Esophagus squamous epithelium (tissue), 5 donors: ENCODE measurements at regions not wholly inside any gene's neighbourhood (a gene's known extent, or its start where the extent isn't known, plus 50 kb on each side); places are given as distances from the start of the nearest gene placed in this dataset.
A peak's percentile ranks its signal among the peaks of the same experiment; 100 is the strongest.

Experiments
- DNase-seq: peaks from one replicate; lab custom pipeline; 2025; lab: John Stamatoyannopoulos, UW
- H3K27ac ChIP-seq, 4 donors: fragments of 200-600 bp; sonication (generic); one replicate each; pipeline ENCODE4 v1.5.1; 2016 to 2019; ENCODE audit warnings: mild to moderate bottlenecking in 1 of 4
- H3K27me3 ChIP-seq, 4 donors: fragments of 200-600 bp; sonication (generic); 1 replicate in 3 of 4; 2 replicates in 1 of 4; pipeline versions ENCODE4 v1.5.1 to v1.6.0; 2017 to 2021; ENCODE audit warnings: antibody characterized with exemption in 1 of 4
- H3K36me3 ChIP-seq, 3 donors: fragments of 200-600 bp; sonication (generic); one replicate each; pipeline ENCODE4 v1.5.1; 2016 to 2019
- H3K4me1 ChIP-seq, 3 donors: fragments of 200-600 bp; sonication (generic); one replicate each; pipeline ENCODE4 v1.5.1; 2017 to 2019
- H3K4me3 ChIP-seq, 4 donors: fragments of 200-600 bp; sonication (generic); 1 replicate in 3 of 4; 2 replicates in 1 of 4; pipeline ENCODE4 v1.5.1; 2016 to 2019; ENCODE audit warnings: mild to moderate bottlenecking in 2 of 4, moderate library complexity in 1 of 4
- H3K9me3 ChIP-seq, 3 donors: fragments of 200-600 bp; sonication (generic); one replicate each; pipeline ENCODE4 v1.5.1; 2016 to 2019
- CTCF ChIP-seq, 6 experiments: fragments of 450-650 bp in 4 of 6; fragments of 200-600 bp in 2 of 6; sonication (generic) in 2 of 6; IDR thresholded peaks; one replicate each; pipeline ENCODE4 v1.5.1; 2016 to 2019; ENCODE audit warnings: antibody characterized with exemption in 6 of 6, mild to moderate bottlenecking in 4 of 6, moderate library complexity in 4 of 6
- POLR2A ChIP-seq, 4 donors: fragments of 450-650 bp; IDR thresholded peaks; one replicate each; pipeline ENCODE4 v1.6.1; 2017; ENCODE audit warnings: antibody characterized with exemption in 4 of 4, mild to moderate bottlenecking in 4 of 4, moderate library complexity in 3 of 4
- WGBS, 2 donors: methylation state at CpG; one replicate each; pipeline ENCODE4 v1.1.5; 2018; 5-methylcytosine and 5-hydroxymethylcytosine counted together
- intact Hi-C: fragments of 100-400 bp; cut with DNase I; formaldehyde crosslinking; loops from one replicate; pipeline ENCODE4 v1.15.0; 2022
- donor health status: DM: yes; HTN: yes; CAD: no.

GRCh38 chr12:91387461-91388134, 205.0 kb upstream of the DCN start:
- no peak for DNase-seq
- TF ChIP-seq POLR2A (IDR thresholded peaks at IDR 0.05), result no peak
- TF ChIP-seq CTCF (IDR thresholded peaks at IDR 0.05), result no peak
- H3K4me3 ChIP-seq, result no peak overlapping the region
- peaks cover 0 to 8% (median 0%) of the 10 kb centered on the region in 3 donors for H3K4me1 ChIP-seq
- intact Hi-C loops, result loop anchor here (10.0 kb wide), 1 partner anchor 1187 kb away; no protein-coding TSS in a partner anchor
- no peaks in the 10 kb centered on the region for H3K9me3 ChIP-seq
- no peaks in the 10 kb centered on the region for H3K27me3 ChIP-seq
- 75 to 88% methylated on average over 2 of the region's 2 CpGs for WGBS, 2 donors
- peak overlapping the region in 1 of 4 donors; percentile 16 for H3K27ac ChIP-seq
- H3K36me3 ChIP-seq, result no peaks in the 10 kb centered on the region

GRCh38 chr12:91384806-91385205, 202.2 kb upstream of the DCN start:
- H3K36me3 ChIP-seq, result no peaks in the 10 kb centered on the region
- no peak for TF ChIP-seq POLR2A (IDR thresholded peaks at IDR 0.05)
- intact Hi-C loops, result loop anchor here (5.0 to 10.0 kb wide), 2 partner anchors 762 to 1190 kb away; partner anchors contain the start of gene BTG1
- no peak overlapping the region for H3K4me3 ChIP-seq
- H3K4me1 ChIP-seq, result peaks cover 0 to 32% (median 0%) of the 10 kb centered on the region in 3 donors
- DNase-seq, result no peak
- no peak overlapping the region for H3K27ac ChIP-seq
- H3K27me3 ChIP-seq, result no peaks in the 10 kb centered on the region
- no peaks in the 10 kb centered on the region for H3K9me3 ChIP-seq
- WGBS, 2 donors, result 78 to 87% methylated on average over 2 of the region's 2 CpGs

GRCh38 chr12:91384366-91384765, 201.7 kb upstream of the DCN start:
- Histone ChIP-seq H3K36me3 (no peaks in the 10 kb centered on the region), H3K27ac (no peak overlapping the region), H3K27me3 (no peaks in the 10 kb centered on the region), H3K4me3 (no peak overlapping the region), H3K9me3 (no peaks in the 10 kb centered on the region), H3K4me1 (peaks cover 0 to 34% (median 0%) of the 10 kb centered on the region in 3 donors)
- DNase-seq, result no peak
- no peak for TF ChIP-seq CTCF (IDR thresholded peaks at IDR 0.05)
- no peak for TF ChIP-seq POLR2A (IDR thresholded peaks at IDR 0.05)
- intact Hi-C loops, result loop anchor here (5.0 to 10.0 kb wide), 2 partner anchors 763 to 1190 kb away; partner anchors contain the start of gene BTG1
- 54 to 63% methylated on average over 1 of the region's 1 CpG for WGBS, 2 donors

GRCh38 chr12:91383099-91383498, 200.5 kb upstream of the DCN start:
- Histone ChIP-seq H3K4me3 (no peak overlapping the region), H3K9me3 (no peaks in the 10 kb centered on the region), H3K36me3 (no peaks in the 10 kb centered on the region), H3K4me1 (peaks cover 0 to 27% (median 0%) of the 10 kb centered on the region in 3 donors), H3K27ac (no peak overlapping the region), H3K27me3 (no peaks in the 10 kb centered on the region)
- WGBS, 2 donors, result 81 to 82% methylated on average over 3 of the region's 3 CpGs
- no peak for DNase-seq
- no peak for TF ChIP-seq CTCF (IDR thresholded peaks at IDR 0.05)
- intact Hi-C loops, result loop anchor here (5.0 to 10.0 kb wide), 2 partner anchors 764 to 1192 kb away; partner anchors contain the start of gene BTG1

- H3K27me3 ChIP-seq, result no peaks in the 10 kb centered on the region
- DNase-seq, result no peak
- H3K27ac ChIP-seq, result peak overlapping the region in 3 of 4 donors; percentile 59 to 74 (median 69)
- peaks cover 0 to 27% (median 0%) of the 10 kb centered on the region in 3 donors for H3K4me1 ChIP-seq
- no peaks in the 10 kb centered on the region for H3K9me3 ChIP-seq
- H3K36me3 ChIP-seq, result no peaks in the 10 kb centered on the region
- intact Hi-C loops, result loop anchor here (5.0 to 10.0 kb wide), 2 partner anchors 765 to 1193 kb away; partner anchors contain the start of gene BTG1
- no peak for TF ChIP-seq POLR2A (IDR thresholded peaks at IDR 0.05)
- peak; percentile 77 to 89 (median 86) for TF ChIP-seq CTCF (IDR thresholded peaks at IDR 0.05)
- WGBS, 2 donors, result 0 to 2% methylated on average over 4 of the region's 4 CpGs
- peak overlapping the region; percentile 24 to 61 (median 40) for H3K4me3 ChIP-seq
These were observed 199.5 kb upstream of the DCN start for GRCh38 chr12:91382081-91382543.
